GM12864 (cell line): ENCODE measurements at regions not wholly inside any gene's neighbourhood (a gene's known extent, or its start where the extent isn't known, plus 50 kb on each side); places are given as distances from the start of the nearest gene placed in this dataset.

Experiments
- DNase-seq: peaks from one replicate; pipeline ENCODE4 v3.0.0-alpha.2; 2011; ENCODE audit warnings: low read depth
- H3K4me3 ChIP-seq: 2 replicates; pipeline ENCODE4 v1.5.1; 2011; ENCODE audit warnings: mild to moderate bottlenecking, low read depth, low read length, control low read depth
- TF ChIP-seq, protein P1 (sequence below): IDR thresholded peaks from 2 replicates; pipeline ENCODE4 v1.5.1; 2011; ENCODE audit warnings: low read depth, mild to moderate bottlenecking, moderate library complexity, low read length, control low read depth, inconsistent platforms; ENCODE audit errors: missing control alignments

DNA sequence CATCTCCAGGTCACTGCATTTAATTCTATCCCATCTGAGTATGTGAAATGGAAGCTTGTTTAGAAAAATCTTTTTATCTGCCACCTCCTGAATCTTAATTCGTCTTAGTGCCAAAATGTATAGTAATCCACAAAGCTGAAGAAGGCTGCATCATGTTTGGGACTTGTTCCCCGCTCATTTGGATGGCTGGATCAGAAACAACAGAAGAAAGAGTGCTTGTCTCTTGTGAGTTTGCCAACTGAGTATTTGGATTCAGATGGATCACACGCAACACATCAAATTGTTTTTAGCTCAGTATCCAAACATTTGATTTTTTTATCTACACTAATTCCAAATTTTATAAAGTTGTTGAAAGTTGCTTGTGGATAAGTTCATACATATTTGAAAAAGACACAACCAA, 197.2 kb upstream of the PAPPA start:
- TF ChIP-seq, protein P1, sequence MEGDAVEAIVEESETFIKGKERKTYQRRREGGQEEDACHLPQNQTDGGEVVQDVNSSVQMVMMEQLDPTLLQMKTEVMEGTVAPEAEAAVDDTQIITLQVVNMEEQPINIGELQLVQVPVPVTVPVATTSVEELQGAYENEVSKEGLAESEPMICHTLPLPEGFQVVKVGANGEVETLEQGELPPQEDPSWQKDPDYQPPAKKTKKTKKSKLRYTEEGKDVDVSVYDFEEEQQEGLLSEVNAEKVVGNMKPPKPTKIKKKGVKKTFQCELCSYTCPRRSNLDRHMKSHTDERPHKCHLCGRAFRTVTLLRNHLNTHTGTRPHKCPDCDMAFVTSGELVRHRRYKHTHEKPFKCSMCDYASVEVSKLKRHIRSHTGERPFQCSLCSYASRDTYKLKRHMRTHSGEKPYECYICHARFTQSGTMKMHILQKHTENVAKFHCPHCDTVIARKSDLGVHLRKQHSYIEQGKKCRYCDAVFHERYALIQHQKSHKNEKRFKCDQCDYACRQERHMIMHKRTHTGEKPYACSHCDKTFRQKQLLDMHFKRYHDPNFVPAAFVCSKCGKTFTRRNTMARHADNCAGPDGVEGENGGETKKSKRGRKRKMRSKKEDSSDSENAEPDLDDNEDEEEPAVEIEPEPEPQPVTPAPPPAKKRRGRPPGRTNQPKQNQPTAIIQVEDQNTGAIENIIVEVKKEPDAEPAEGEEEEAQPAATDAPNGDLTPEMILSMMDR, result no peak
- no peak overlapping the region for H3K4me3 ChIP-seq
- no peak for DNase-seq

DNA sequence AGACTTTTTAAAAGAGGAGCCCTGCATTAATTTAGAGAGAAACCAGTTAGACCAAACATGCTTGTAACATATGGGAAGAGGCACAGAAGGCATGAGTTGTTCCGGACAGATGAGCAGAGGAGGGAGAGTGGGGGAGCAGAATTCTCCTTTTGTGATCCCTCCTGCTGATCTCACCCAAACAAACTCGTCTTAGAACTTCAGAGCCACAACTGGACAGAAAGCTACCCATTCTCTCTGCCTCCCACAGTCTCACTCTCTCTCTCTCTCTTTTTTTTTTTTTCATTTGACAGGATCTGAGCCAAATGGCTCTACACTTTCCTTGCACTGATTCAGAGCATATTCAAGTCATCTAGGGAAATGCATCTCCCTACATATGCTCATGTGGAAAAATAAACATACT, 196.0 kb upstream of the PAPPA start:
- no peak for DNase-seq
- TF ChIP-seq, protein P1, result no peak

DNA sequence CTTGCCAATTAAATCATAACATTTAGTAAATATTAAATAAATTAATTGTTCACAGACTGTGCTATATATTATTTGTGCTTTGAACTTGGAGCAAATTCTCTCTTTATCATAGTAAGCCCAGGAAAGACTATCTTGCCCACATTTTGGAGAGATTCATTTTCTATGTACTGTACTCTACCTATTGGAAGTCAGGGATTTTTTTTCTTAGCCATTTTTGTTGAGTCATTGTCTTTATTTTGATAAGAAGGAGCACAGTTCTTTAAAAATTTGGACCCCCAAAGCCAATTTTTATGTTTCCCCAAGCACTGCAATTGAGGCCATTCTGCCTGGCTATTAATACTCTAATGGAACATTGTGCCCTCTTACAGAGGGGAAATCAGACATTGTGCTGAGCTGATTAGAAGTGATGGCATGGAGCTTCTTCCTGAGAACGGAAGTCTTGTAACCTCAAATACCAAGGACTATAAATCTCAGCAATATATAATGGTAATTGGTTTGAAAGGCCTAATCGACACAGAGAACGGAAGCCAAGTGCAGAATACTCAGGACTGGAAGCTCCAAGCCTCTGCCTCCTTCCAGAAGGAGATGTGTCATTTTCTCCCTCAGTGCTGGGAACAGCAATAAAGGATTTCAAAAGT, 188.8 kb upstream of the PAPPA start:
- H3K4me3 ChIP-seq, result no peak overlapping the region
- no peak for DNase-seq
- TF ChIP-seq, protein P1, result no peak

More for the DNA sequence above, 196.0 kb upstream of the PAPPA start:
- H3K4me3 ChIP-seq, result no peak overlapping the region

DNA sequence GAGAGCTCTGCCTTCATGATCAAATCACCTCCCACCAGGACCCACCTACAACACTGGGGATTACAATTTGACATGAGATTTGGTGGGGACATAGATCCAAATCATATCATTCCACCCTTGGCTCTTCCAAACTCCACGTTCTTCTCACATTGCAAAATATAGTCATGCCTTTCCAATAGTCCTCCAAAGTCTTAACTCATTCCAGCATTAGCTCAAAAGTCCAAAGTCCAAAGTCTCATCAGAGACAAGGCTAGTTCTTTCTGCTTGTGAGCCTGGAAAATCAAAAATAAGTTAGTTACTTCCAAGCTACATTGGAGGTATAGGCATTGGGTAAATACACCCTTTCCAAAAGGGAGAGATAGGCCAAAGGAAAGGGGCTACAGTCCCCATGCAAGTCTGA, 186.9 kb upstream of the PAPPA start:
- TF ChIP-seq, protein P1, result no peak
- H3K4me3 ChIP-seq, result no peak overlapping the region
- no peak for DNase-seq

DNA sequence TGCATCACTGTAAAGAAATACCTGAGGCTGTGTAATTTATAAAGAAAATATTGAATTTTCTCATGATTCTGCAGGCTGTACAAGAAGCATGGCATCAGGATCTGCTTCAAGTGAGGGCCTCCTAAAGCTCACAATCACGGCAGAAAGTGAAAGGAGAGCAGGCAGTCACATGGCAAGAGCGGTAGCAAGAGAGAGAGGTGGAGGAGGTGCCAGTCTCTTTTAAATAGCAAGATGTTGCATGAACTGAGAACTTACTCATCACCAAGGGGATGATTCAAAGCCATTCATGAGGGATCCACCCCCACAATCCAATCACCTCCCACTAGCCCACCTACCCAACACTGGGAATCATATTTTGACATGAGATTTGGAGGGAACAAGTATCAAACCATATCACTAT, 184.5 kb upstream of the PAPPA start:
- DNase-seq, result no peak
- TF ChIP-seq, protein P1, result no peak
- H3K4me3 ChIP-seq, result no peak overlapping the region

DNA sequence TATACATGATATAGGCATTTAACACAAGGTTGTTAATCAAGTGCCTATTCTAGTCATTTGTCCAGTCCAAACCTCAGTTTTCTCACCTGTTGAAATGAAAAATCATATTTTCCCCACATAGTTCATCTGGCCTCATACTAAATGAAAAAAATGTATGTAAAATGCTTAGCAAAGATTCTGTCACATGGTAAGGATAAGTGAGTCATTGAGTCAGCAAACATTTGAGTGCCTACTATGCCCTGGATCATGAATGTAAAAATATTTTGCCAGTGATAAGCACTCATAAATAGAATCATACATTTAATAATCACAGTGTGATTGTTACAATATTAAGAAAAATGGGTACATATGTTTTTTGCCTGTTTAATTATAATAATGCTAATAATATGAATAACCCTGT, 181.2 kb upstream of the PAPPA start:
- DNase-seq, result no peak
- TF ChIP-seq, protein P1, result no peak
- no peak overlapping the region for H3K4me3 ChIP-seq
